A549 (cell line): ENCODE measurements at regions not wholly inside any gene's neighbourhood (a gene's known extent, or its start where the extent isn't known, plus 50 kb on each side); places are given as distances from the start of the nearest gene placed in this dataset.

Experiments used
- ATAC-seq, 2 experiments: fragments of 200-7000 bp in 1 of 2; fragments of >200 bp in 1 of 2; cut with Nextera tagmentation in 1 of 2; cut with Tn5 transposase in 1 of 2; 3 replicates each; pipeline versions ENCODE4 v1.8.0 to v1.9.1; 2018 to 2020; ENCODE audit warnings: mild to moderate bottlenecking in 1 of 2, moderate library complexity in 1 of 2
- CTCF ChIA-PET: fragments of 300-600 bp; sonication (Branson Sonifier 250); formaldehyde crosslinking; extraction: SDS; loops from one replicate; lab custom pipeline; 2021; ENCODE audit warnings: antibody characterized with exemption, inconsistent platforms; lab: Yijun Ruan, JAX
- POLR2A ChIA-PET: fragments of 350-600 bp; formaldehyde crosslinking; extraction: SDS; loops from one replicate; lab custom pipeline; 2021; ENCODE audit warnings: antibody characterized with exemption, inconsistent platforms; lab: Yijun Ruan, JAX
- DNase-seq, 2 experiments: peaks; one replicate each; pipeline versions ENCODE4 v3.0.0 to v3.0.0-alpha.2; 2011 to 2016; ENCODE audit warnings: low read depth in 1 of 2, low spot score in 1 of 2
- FAIRE-seq: peaks from 2 replicates; lab custom pipeline; 2011; peaks lifted over from hg19 to GRCh38; lab: Jason Lieb, UNC
- H3K27ac ChIP-seq, 2 experiments: fragments of >200 bp; sonication (Bioruptor Twin); formaldehyde crosslinking; 3 replicates each; pipeline ENCODE4 v1.5.1; 2016 to 2017
- H3K4me1 ChIP-seq: fragments of >200 bp; sonication (Bioruptor Twin); formaldehyde crosslinking; 3 replicates; pipeline ENCODE4 v1.6.1; 2016
- H3K4me2 ChIP-seq: fragments of >200 bp; sonication (Bioruptor Twin); formaldehyde crosslinking; 3 replicates; pipeline ENCODE4 v1.6.1; 2016
- H3K4me3 ChIP-seq: fragments of >200 bp; sonication (Bioruptor Twin); formaldehyde crosslinking; 3 replicates; pipeline ENCODE4 v1.5.1; 2016
- H3K9me3 ChIP-seq: fragments of >200 bp; sonication (Bioruptor Twin); formaldehyde crosslinking; 3 replicates; pipeline ENCODE4 v1.6.1; 2016
- ATOH8 ChIP-seq: fragments of 250-450 bp; sonication (Bioruptor Pico); IDR thresholded peaks from 2 replicates; pipeline ENCODE4 v1.5.0; 2020; ENCODE audit warnings: low read depth, mild to moderate bottlenecking, moderate library complexity
- CBX2 ChIP-seq: fragments of 200-600 bp; sonication (generic); IDR thresholded peaks from 2 replicates; pipeline ENCODE4 v1.6.1; 2016; ENCODE audit warnings: low read depth, mild to moderate bottlenecking, borderline replicate concordance
- CHD4 ChIP-seq: fragments of 200-600 bp; sonication (generic); IDR thresholded peaks from 2 replicates; pipeline ENCODE4 v1.6.1; 2016; ENCODE audit warnings: antibody characterized with exemption, mild to moderate bottlenecking, borderline replicate concordance
- EHF ChIP-seq: fragments of 250-450 bp; sonication (Bioruptor Pico); IDR thresholded peaks from 2 replicates; pipeline ENCODE4 v1.5.0; 2020; ENCODE audit warnings: mild to moderate bottlenecking
- EHMT2 ChIP-seq: fragments of 200-600 bp; sonication (generic); IDR thresholded peaks from 2 replicates; pipeline ENCODE4 v1.6.1; 2016; ENCODE audit warnings: antibody characterized with exemption, low read depth, mild to moderate bottlenecking, moderate library complexity
- EP300 ChIP-seq, 2 experiments: fragments of >200 bp; sonication (Bioruptor Twin); formaldehyde crosslinking; IDR thresholded peaks; 2 replicates in 1 of 2; 3 replicates in 1 of 2; pipeline ENCODE4 v1.6.1; 2016 to 2017
- FOSB ChIP-seq: fragments of 250-450 bp; sonication (Bioruptor Pico); IDR thresholded peaks from 2 replicates; pipeline ENCODE4 v1.5.0; 2020; ENCODE audit warnings: mild to moderate bottlenecking, moderate library complexity
- GATA3 ChIP-seq: IDR thresholded peaks from 2 replicates; pipeline ENCODE4 v1.6.1; 2012; ENCODE audit warnings: borderline replicate concordance
- HES2 ChIP-seq: fragments of >200 bp; sonication (Bioruptor Twin); formaldehyde crosslinking; IDR thresholded peaks from 2 replicates; pipeline ENCODE4 v1.6.1; 2016
- HEYL ChIP-seq: fragments of 250-450 bp; sonication (Bioruptor Pico); IDR thresholded peaks from 2 replicates; pipeline ENCODE4 v1.8.0; 2021; ENCODE audit warnings: mild to moderate bottlenecking, moderate library complexity
- HOXA7 ChIP-seq: fragments of 250-450 bp; sonication (Bioruptor Pico); IDR thresholded peaks from 2 replicates; pipeline ENCODE4 v1.5.0; 2020; ENCODE audit warnings: mild to moderate bottlenecking, moderate library complexity
- HOXB13 ChIP-seq: fragments of 250-450 bp; sonication (Bioruptor Pico); IDR thresholded peaks from 2 replicates; pipeline ENCODE4 v1.5.0; 2020; ENCODE audit warnings: low read depth, mild to moderate bottlenecking, moderate library complexity
- HOXB5 ChIP-seq: fragments of 250-450 bp; sonication (Bioruptor Pico); IDR thresholded peaks from 2 replicates; pipeline ENCODE4 v1.5.0; 2020; ENCODE audit warnings: mild to moderate bottlenecking, moderate library complexity
- JUNB ChIP-seq: fragments of >200 bp; sonication (Bioruptor Twin); formaldehyde crosslinking; IDR thresholded peaks from 2 replicates; pipeline ENCODE4 v1.6.1; 2016
- KDM1A ChIP-seq: fragments of 200-600 bp; sonication (generic); IDR thresholded peaks from 2 replicates; pipeline ENCODE4 v1.6.1; 2016; ENCODE audit warnings: low read depth, mild to moderate bottlenecking
- KDM5A ChIP-seq: fragments of 200-600 bp; sonication (generic); IDR thresholded peaks from 2 replicates; pipeline ENCODE4 v1.6.1; 2016; ENCODE audit warnings: antibody characterized with exemption, mild to moderate bottlenecking
- MAFK ChIP-seq: fragments of 450-650 bp; IDR thresholded peaks from 2 replicates; pipeline ENCODE4 v1.6.1; 2014; ENCODE audit not compliant: partially characterized antibody
- MAX ChIP-seq: IDR thresholded peaks from 2 replicates; pipeline ENCODE4 v1.6.1; 2012
- NFE2L2 ChIP-seq: fragments of 150-350 bp; conservative IDR thresholded peaks from 2 replicates; pipeline ENCODE4 v1.6.1; 2014; ENCODE audit warnings: low read length
- NR3C1 ChIP-seq: fragments of >200 bp; sonication (Bioruptor Twin); formaldehyde crosslinking; IDR thresholded peaks from 3 replicates; pipeline ENCODE4 v1.6.1; 2017
- POLR2A ChIP-seq: IDR thresholded peaks from 2 replicates; pipeline ENCODE4 v1.6.1; 2012; ENCODE audit warnings: mild to moderate bottlenecking, low read length
- RARB ChIP-seq: fragments of 250-450 bp; sonication (Bioruptor Pico); IDR thresholded peaks from 2 replicates; pipeline ENCODE4 v1.8.0; 2021; ENCODE audit warnings: mild to moderate bottlenecking, moderate library complexity
- REST ChIP-seq: fragments of 200-600 bp; sonication (generic); IDR thresholded peaks from 2 replicates; pipeline ENCODE4 v1.6.1; 2016; ENCODE audit warnings: antibody characterized with exemption, mild to moderate bottlenecking, moderate library complexity
- RFX5 ChIP-seq: fragments of 450-650 bp; IDR thresholded peaks from 2 replicates; pipeline ENCODE4 v1.7.1; 2014; ENCODE audit warnings: antibody characterized with exemption, mild to moderate bottlenecking, moderate library complexity
- RNF2 ChIP-seq: fragments of 200-600 bp; sonication (generic); IDR thresholded peaks from 2 replicates; pipeline ENCODE4 v1.6.1; 2016; ENCODE audit warnings: low read depth, mild to moderate bottlenecking, antibody characterized with exemption, moderate library complexity, borderline replicate concordance
- SREBF2 ChIP-seq: fragments of 450-650 bp; IDR thresholded peaks from 2 replicates; pipeline ENCODE4 v1.6.1; 2014; ENCODE audit warnings: mild to moderate bottlenecking, moderate library complexity
- TFCP2L1 ChIP-seq: fragments of 250-450 bp; sonication (Bioruptor Pico); IDR thresholded peaks from 2 replicates; pipeline ENCODE4 v1.5.0; 2021; ENCODE audit warnings: mild to moderate bottlenecking
- TP53 ChIP-seq: fragments of 250-450 bp; sonication (Bioruptor Pico); IDR thresholded peaks from 2 replicates; pipeline ENCODE4 v1.5.0; 2021; ENCODE audit warnings: mild to moderate bottlenecking, moderate library complexity
- ZC3H11A ChIP-seq: fragments of 450-650 bp; IDR thresholded peaks from 2 replicates; pipeline ENCODE4 v1.6.1; 2014; ENCODE audit warnings: antibody characterized with exemption, mild to moderate bottlenecking
- ZNF302 ChIP-seq: fragments of 250-450 bp; sonication (Bioruptor Pico); IDR thresholded peaks from 2 replicates; pipeline ENCODE4 v1.9.0; 2021; ENCODE audit warnings: inconsistent platforms, mild to moderate bottlenecking, moderate library complexity
- ZSCAN20 ChIP-seq: fragments of 250-450 bp; sonication (Bioruptor Pico); IDR thresholded peaks from 2 replicates; pipeline ENCODE4 v1.8.0; 2022; ENCODE audit warnings: mild to moderate bottlenecking, moderate library complexity
- WGBS: methylation state at CpG from one replicate; pipeline ENCODE4 v1.1.6; 2017; ENCODE audit errors: missing lambda C conversion rate; 5-methylcytosine and 5-hydroxymethylcytosine counted together
- TF ChIP-seq, protein P1 (sequence below): fragments of 150-350 bp; IDR thresholded peaks from 2 replicates; pipeline ENCODE4 v1.6.1; 2014; ENCODE audit warnings: low read depth, mild to moderate bottlenecking, low read length

DNA sequence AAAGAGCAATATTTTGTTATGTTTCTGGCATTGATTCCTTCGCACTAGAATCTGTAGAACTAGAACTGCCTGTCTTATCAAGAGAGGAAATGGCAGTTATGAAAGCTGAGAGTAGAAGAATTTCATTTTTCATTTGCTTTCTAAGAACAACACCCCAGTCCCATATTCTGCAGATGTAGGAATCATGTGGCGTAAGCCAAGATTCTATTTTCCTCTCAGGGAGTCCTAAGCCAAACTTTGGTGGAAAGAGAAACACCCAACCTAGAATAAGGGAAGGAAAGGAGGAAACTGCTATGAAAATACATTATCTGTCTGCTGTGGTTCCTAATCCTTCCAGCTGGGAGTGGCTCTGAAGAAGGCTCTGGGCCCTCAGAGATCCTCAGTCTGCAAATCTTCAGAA lies 1176.9 kb upstream of the C9orf72 start:
- ChIA-PET CTCF (no interaction called here), POLR2A (no interaction called here)
- no peaks in the 10 kb centered on the region for H3K4me1 ChIP-seq
- H3K4me3 ChIP-seq, result no peak overlapping the region
- H3K27ac ChIP-seq, result no peak overlapping the region
- no peak overlapping the region for H3K4me2 ChIP-seq
- DNase-seq, result no peak
- no peaks in the 10 kb centered on the region for H3K9me3 ChIP-seq
- FAIRE-seq, result no peak
- WGBS, result 73% methylated on average over 2 of the region's 2 CpGs
- ATAC-seq, result no peak
- TF ChIP-seq HOXB5 (CRISPR knock-in tag) (no peak), HES2 (no peak), ZC3H11A (no peak), EHF (CRISPR knock-in tag) (no peak), SREBF2 (no peak), RFX5 (no peak), ATOH8 (CRISPR knock-in tag) (no peak), RNF2 (no peak), EP300 (IDR thresholded peaks at IDR 0.05) (no peak), HEYL (CRISPR knock-in tag) (no peak), NR3C1 (no peak), KDM5A (no peak), MAX (no peak), MAFK (no peak), FOSB (CRISPR knock-in tag) (no peak), GATA3 (no peak), HOXB13 (no peak), ZNF302 (CRISPR knock-in tag) (no peak), REST (no peak)
- TF ChIP-seq, protein P1, sequence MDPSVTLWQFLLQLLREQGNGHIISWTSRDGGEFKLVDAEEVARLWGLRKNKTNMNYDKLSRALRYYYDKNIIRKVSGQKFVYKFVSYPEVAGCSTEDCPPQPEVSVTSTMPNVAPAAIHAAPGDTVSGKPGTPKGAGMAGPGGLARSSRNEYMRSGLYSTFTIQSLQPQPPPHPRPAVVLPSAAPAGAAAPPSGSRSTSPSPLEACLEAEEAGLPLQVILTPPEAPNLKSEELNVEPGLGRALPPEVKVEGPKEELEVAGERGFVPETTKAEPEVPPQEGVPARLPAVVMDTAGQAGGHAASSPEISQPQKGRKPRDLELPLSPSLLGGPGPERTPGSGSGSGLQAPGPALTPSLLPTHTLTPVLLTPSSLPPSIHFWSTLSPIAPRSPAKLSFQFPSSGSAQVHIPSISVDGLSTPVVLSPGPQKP, result no peak

- DNase-seq (no peak), FAIRE-seq (no peak), ATAC-seq (no peak)
- no peak for TF ChIP-seq TP53 (CRISPR knock-in tag)
- TF ChIP-seq CBX2, result no peak
- TF ChIP-seq ZSCAN20 (CRISPR knock-in tag), result no peak
- no peak for TF ChIP-seq TFCP2L1 (CRISPR knock-in tag)
- TF ChIP-seq CHD4, result no peak
- no peak for TF ChIP-seq ATOH8 (CRISPR knock-in tag)
- no peak for TF ChIP-seq HOXB13
- no peak for TF ChIP-seq HES2
- TF ChIP-seq FOSB (CRISPR knock-in tag), result no peak
- no peak for TF ChIP-seq RARB (CRISPR knock-in tag)
- TF ChIP-seq HOXB5 (CRISPR knock-in tag), result no peak
- TF ChIP-seq JUNB, result no peak
- TF ChIP-seq HOXA7 (CRISPR knock-in tag), result no peak
- no peak for TF ChIP-seq KDM1A
- TF ChIP-seq MAFK, result no peak
- TF ChIP-seq RNF2, result no peak
- no peak for TF ChIP-seq POLR2A
- TF ChIP-seq ZC3H11A, result no peak
- TF ChIP-seq NFE2L2, result no peak
- no peak for TF ChIP-seq EHMT2
- H3K4me1 ChIP-seq, result no peaks in the 10 kb centered on the region
- no peak overlapping the region for H3K4me3 ChIP-seq
- CTCF ChIA-PET, result interaction anchor here (0.6 to 1.0 kb wide), 2 partner anchors 15 to 16 kb away, joined by 3 read pairs; no protein-coding TSS in a partner anchor
- POLR2A ChIA-PET, result no interaction called here
- no peak overlapping the region for H3K4me2 ChIP-seq
- WGBS, result 19% methylated on average over 1 of the region's 1 CpG
- no peak overlapping the region for H3K27ac ChIP-seq
- no peaks in the 10 kb centered on the region for H3K9me3 ChIP-seq
These were observed 1185.1 kb upstream of the C9orf72 start for GRCh38 chr9:28758341-28758740.
